ENCODE measurements at regions not wholly inside any gene's neighbourhood (a gene's known extent, or its start where the extent isn't known, plus 50 kb on each side); places are given as distances from the start of the nearest gene placed in this dataset.

DNA sequence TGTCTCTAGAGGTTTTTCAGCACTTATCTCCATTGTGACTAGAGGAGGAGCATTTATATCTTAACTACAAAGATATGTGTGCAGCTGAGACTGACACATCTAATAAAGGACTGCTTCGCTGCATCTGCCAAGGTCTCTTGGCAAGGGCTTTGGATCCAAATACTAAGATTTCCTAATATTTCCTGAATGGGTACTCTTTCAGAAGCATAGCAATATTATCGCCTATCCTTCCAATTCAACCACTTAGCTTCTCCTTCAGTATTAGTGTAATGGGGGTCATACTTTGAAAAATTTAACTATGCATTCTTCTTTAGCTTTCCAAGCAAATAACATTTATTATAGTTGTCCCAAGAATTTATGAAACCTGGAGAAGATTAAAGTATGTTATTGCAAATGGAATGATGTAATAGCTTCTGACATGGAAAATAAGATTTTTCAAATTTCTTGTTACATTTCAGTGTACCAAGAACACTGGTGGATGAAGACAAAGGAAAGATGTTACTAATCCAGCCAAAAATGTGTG lies 243.0 kb upstream of the PDE3A start:
- POLR2A ChIA-PET = no interaction called here
- CTCF ChIA-PET = no interaction called here

GRCh38 chr12:20126601-20127000 lies 241.7 kb upstream of the PDE3A start:
- 100% methylated on average over 1 of the region's 4 CpGs for WGBS (ENCODE audit: insufficient coverage)
- ATAC-seq (ENCODE audit: low read depth) = no peak
- H3K27ac Mint-ChIP-seq = no peak overlapping the region
- H3K27me3 Mint-ChIP-seq = no peaks in the 10 kb centered on the region
- H3K4me3 ChIP-seq (ENCODE audit: control extremely low read depth in 1 of 5, extremely low read depth in 1 of 5, insufficient read depth in 1 of 5, low read depth in 2 of 5, low read length in 4 of 5) = no peak overlapping the region
- intact Hi-C loops (cut with micrococcal nuclease) = no loop called here
- TF ChIP-seq EZH2 (IDR thresholded peaks at IDR 0.05; ENCODE audit: borderline replicate concordance, insufficient read depth, low read depth, low read length, poor library complexity, severe bottlenecking) = no peak
- TF ChIP-seq, protein P1, sequence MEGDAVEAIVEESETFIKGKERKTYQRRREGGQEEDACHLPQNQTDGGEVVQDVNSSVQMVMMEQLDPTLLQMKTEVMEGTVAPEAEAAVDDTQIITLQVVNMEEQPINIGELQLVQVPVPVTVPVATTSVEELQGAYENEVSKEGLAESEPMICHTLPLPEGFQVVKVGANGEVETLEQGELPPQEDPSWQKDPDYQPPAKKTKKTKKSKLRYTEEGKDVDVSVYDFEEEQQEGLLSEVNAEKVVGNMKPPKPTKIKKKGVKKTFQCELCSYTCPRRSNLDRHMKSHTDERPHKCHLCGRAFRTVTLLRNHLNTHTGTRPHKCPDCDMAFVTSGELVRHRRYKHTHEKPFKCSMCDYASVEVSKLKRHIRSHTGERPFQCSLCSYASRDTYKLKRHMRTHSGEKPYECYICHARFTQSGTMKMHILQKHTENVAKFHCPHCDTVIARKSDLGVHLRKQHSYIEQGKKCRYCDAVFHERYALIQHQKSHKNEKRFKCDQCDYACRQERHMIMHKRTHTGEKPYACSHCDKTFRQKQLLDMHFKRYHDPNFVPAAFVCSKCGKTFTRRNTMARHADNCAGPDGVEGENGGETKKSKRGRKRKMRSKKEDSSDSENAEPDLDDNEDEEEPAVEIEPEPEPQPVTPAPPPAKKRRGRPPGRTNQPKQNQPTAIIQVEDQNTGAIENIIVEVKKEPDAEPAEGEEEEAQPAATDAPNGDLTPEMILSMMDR (IDR thresholded peaks at IDR 0.05) = no peak
- H2AFZ ChIP-seq (ENCODE audit: insufficient read depth, low read depth, low read length, poor library complexity, severe bottlenecking) = no peak overlapping the region
- H3K79me2 ChIP-seq (ENCODE audit: control insufficient read depth, insufficient read depth, low read length) = no peaks in the 10 kb centered on the region
- H3K4me3 Mint-ChIP-seq = no peak overlapping the region
- no peak overlapping the region for H3K27ac ChIP-seq (ENCODE audit: low read length in 2 of 2)
- no peaks in the 10 kb centered on the region for H3K36me3 ChIP-seq (replicated peaks in 1 of 2; ENCODE audit: control extremely low read depth in 1 of 2, control insufficient read depth in 1 of 2, extremely low read depth in 1 of 2, insufficient read depth in 2 of 2, low read length in 1 of 2)
- no peaks in the 10 kb centered on the region for H3K4me1 Mint-ChIP-seq
- H3K9ac ChIP-seq (ENCODE audit: low read length) = no peak overlapping the region
- no peaks in the 10 kb centered on the region for H3K9me3 Mint-ChIP-seq (ENCODE audit: insufficient read depth)
- ChIA-PET CTCF (no interaction called here), POLR2A (no interaction called here)
- no peaks in the 10 kb centered on the region for H3K4me1 ChIP-seq (ENCODE audit: control insufficient read depth in 2 of 2, insufficient read depth in 2 of 2, low read length in 2 of 2)
- DNase-seq = no peak
- no peaks in the 10 kb centered on the region for H3K27me3 ChIP-seq (replicated peaks in 1 of 4; ENCODE audit: control extremely low read depth in 1 of 4, control insufficient read depth in 3 of 4, insufficient read depth in 4 of 4, low read length in 3 of 4)
- H3K4me2 ChIP-seq (replicated peaks; ENCODE audit: low read depth, low read length, poor library complexity, severe bottlenecking) = no peak overlapping the region
- no peaks in the 10 kb centered on the region for H3K9me3 ChIP-seq (ENCODE audit: control extremely low read depth in 1 of 3, control insufficient read depth in 2 of 3, insufficient read depth in 1 of 3, low read length in 2 of 3)
- H4K20me1 ChIP-seq (ENCODE audit: control insufficient read depth, insufficient read depth, low read length, poor library complexity, severe bottlenecking) = no peaks in the 10 kb centered on the region

More for the DNA sequence above, 243.0 kb upstream of the PDE3A start:
- Histone ChIP-seq H3K4me3 (ENCODE audit: control extremely low read depth in 1 of 5, extremely low read depth in 1 of 5, insufficient read depth in 1 of 5, low read depth in 2 of 5, low read length in 4 of 5) (no peak overlapping the region), H3K27me3 (replicated peaks in 1 of 4; ENCODE audit: control extremely low read depth in 1 of 4, control insufficient read depth in 3 of 4, insufficient read depth in 4 of 4, low read length in 3 of 4) (no peaks in the 10 kb centered on the region), H3K9ac (ENCODE audit: low read length) (no peak overlapping the region), H3K9me3 (ENCODE audit: control extremely low read depth in 1 of 3, control insufficient read depth in 2 of 3, insufficient read depth in 1 of 3, low read length in 2 of 3) (no peaks in the 10 kb centered on the region), H2AFZ (ENCODE audit: insufficient read depth, low read depth, low read length, poor library complexity, severe bottlenecking) (no peak overlapping the region), H3K4me1 (ENCODE audit: control insufficient read depth in 2 of 2, insufficient read depth in 2 of 2, low read length in 2 of 2) (no peaks in the 10 kb centered on the region), H3K36me3 (replicated peaks in 1 of 2; ENCODE audit: control extremely low read depth in 1 of 2, control insufficient read depth in 1 of 2, extremely low read depth in 1 of 2, insufficient read depth in 2 of 2, low read length in 1 of 2) (no peaks in the 10 kb centered on the region), H3K27ac (ENCODE audit: low read length in 2 of 2) (no peak overlapping the region), H3K79me2 (ENCODE audit: control insufficient read depth, insufficient read depth, low read length) (no peaks in the 10 kb centered on the region), H3K4me2 (replicated peaks; ENCODE audit: low read depth, low read length, poor library complexity, severe bottlenecking) (no peak overlapping the region), H4K20me1 (ENCODE audit: control insufficient read depth, insufficient read depth, low read length, poor library complexity, severe bottlenecking) (no peaks in the 10 kb centered on the region)
- Mint-ChIP-seq H3K4me1 (no peaks in the 10 kb centered on the region), H3K27me3 (no peaks in the 10 kb centered on the region), H3K4me3 (no peak overlapping the region), H3K27ac (no peak overlapping the region), H3K9me3 (ENCODE audit: insufficient read depth) (no peaks in the 10 kb centered on the region)
- DNase-seq = no peak
- TF ChIP-seq, protein P1 (IDR thresholded peaks at IDR 0.05) = no peak
- no CpG with 5 or more reads among the region's 2 CpGs for WGBS (ENCODE audit: insufficient coverage)
- intact Hi-C loops (cut with micrococcal nuclease) = no loop called here
- ATAC-seq (ENCODE audit: low read depth) = no peak

All from B cell (primary cell).